Esophagus mucosa (tissue), 1 donor: ENCODE measurements at regions not wholly inside any gene's neighbourhood (a gene's known extent, or its start where the extent isn't known, plus 50 kb on each side); places are given as distances from the start of the nearest gene placed in this dataset.

Experiments used
- ATAC-seq: fragments of 200-7000 bp; cut with Tn5 transposase; one replicate; pipeline ENCODE4 v1.9.1; 2020
- donor health status: DM: yes; HTN: yes; CAD: no.

- ATAC-seq: no peak
These were observed 540.6 kb downstream of the MDFIC start for GRCh38 chr7:115462301-115463015.

- no peak for ATAC-seq
These were observed 527.8 kb downstream of the MDFIC start for GRCh38 chr7:115449689-115450088.

GRCh38 chr7:115447495-115447894, 525.6 kb downstream of the MDFIC start:
- no peak for ATAC-seq

GRCh38 chr7:115441033-115441432, 519.1 kb downstream of the MDFIC start:
- no peak for ATAC-seq

- ATAC-seq: no peak
These were observed 513.3 kb downstream of the MDFIC start for GRCh38 chr7:115435178-115435577.

GRCh38 chr7:115429918-115430317, 508.0 kb downstream of the MDFIC start:
- ATAC-seq: no peak

- no peak for ATAC-seq
These were observed 495.8 kb downstream of the MDFIC start for GRCh38 chr7:115417662-115418061.

GRCh38 chr7:115410972-115411686, 489.2 kb downstream of the MDFIC start:
- no peak for ATAC-seq

GRCh38 chr7:115410434-115410820, 488.5 kb downstream of the MDFIC start:
- no peak for ATAC-seq

- ATAC-seq: no peak
These were observed 488.0 kb downstream of the MDFIC start for GRCh38 chr7:115409682-115410433.

- no peak for ATAC-seq
These were observed 484.3 kb downstream of the MDFIC start for GRCh38 chr7:115406219-115406618.

GRCh38 chr7:115387137-115387536, 465.2 kb downstream of the MDFIC start:
- ATAC-seq: no peak

GRCh38 chr7:115379321-115379720, 457.4 kb downstream of the MDFIC start:
- no peak for ATAC-seq

GRCh38 chr7:115368998-115369397, 447.1 kb downstream of the MDFIC start:
- no peak for ATAC-seq

GRCh38 chr7:115363916-115364315, 442.0 kb downstream of the MDFIC start:
- ATAC-seq: no peak

GRCh38 chr7:115359955-115360354, 438.1 kb downstream of the MDFIC start:
- no peak for ATAC-seq

- ATAC-seq: no peak
These were observed 437.2 kb downstream of the MDFIC start for GRCh38 chr7:115359119-115359518.

GRCh38 chr7:115357703-115357999, 435.8 kb downstream of the MDFIC start:
- ATAC-seq: no peak

- ATAC-seq: no peak
These were observed 435.3 kb downstream of the MDFIC start for GRCh38 chr7:115356999-115357702.

- no peak for ATAC-seq
These were observed 434.3 kb downstream of the MDFIC start for GRCh38 chr7:115356139-115356746.

- ATAC-seq: no peak
These were observed 433.0 kb downstream of the MDFIC start for GRCh38 chr7:115354925-115355324.

GRCh38 chr7:115352375-115352774, 430.5 kb downstream of the MDFIC start:
- ATAC-seq: no peak

- ATAC-seq: no peak
These were observed 428.9 kb downstream of the MDFIC start for GRCh38 chr7:115350764-115351163.
